ENCODE measurements at regions not wholly inside any gene's neighbourhood (a gene's known extent, or its start where the extent isn't known, plus 50 kb on each side); places are given as distances from the start of the nearest gene placed in this dataset.

DNA sequence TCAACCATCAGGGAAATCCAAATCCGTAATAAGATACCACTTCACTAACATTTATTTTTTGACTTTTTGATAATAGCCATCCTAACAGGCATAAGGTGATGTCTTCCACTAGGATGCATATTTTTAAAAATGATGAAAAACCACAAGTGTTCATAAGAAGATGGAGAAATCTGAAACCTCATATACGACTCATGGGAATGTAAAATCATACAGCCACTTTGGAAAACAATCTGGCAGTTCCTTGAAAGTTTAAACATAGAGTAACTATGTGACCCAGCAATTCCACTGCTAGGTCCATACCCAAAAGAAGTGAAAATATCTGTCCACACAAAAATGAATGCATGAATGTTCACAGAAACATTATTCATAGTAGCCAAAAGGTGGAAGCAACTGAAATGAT is 431.0 kb downstream of the ENC1 start:
- ChIA-PET POLR2A (no interaction called here), CTCF (no interaction called here)
- FAIRE-seq: no peak
- Histone ChIP-seq H2AFZ (ENCODE audit: low read depth, low read length) (no peak overlapping the region), H3K4me3 (replicated peaks in 1 of 3; ENCODE audit: insufficient read depth in 1 of 3, low read depth in 1 of 3, low read length in 3 of 3) (no peak overlapping the region), H3K4me2 (ENCODE audit: insufficient read depth, low read length) (no peak overlapping the region), H3K9me1 (replicated peaks; ENCODE audit: control insufficient read depth, extremely low read depth, insufficient read depth, low read length) (no peaks in the 10 kb centered on the region), H3K27me3 (ENCODE audit: control insufficient read depth in 2 of 2, insufficient read depth in 2 of 2, low read length in 2 of 2) (no peaks in the 10 kb centered on the region), H3K9ac (replicated peaks; ENCODE audit: extremely low read depth, insufficient read depth, low read length) (no peak overlapping the region), H3K79me2 (ENCODE audit: control insufficient read depth, insufficient read depth, low read length) (no peaks in the 10 kb centered on the region), H3K36me3 (ENCODE audit: control insufficient read depth in 2 of 2, extremely low read depth in 1 of 2, insufficient read depth in 2 of 2, low read length in 2 of 2) (no peaks in the 10 kb centered on the region), H4K20me1 (replicated peaks; ENCODE audit: control insufficient read depth, extremely low read depth, insufficient read depth, low read length) (no peaks in the 10 kb centered on the region), H3K9me3 (replicated peaks; ENCODE audit: control insufficient read depth, insufficient read depth, low read length) (no peaks in the 10 kb centered on the region), H3K4me1 (ENCODE audit: control insufficient read depth, extremely low read depth, insufficient read depth, low read length) (peaks cover 5% of the 10 kb centered on the region), H3K27ac (ENCODE audit: insufficient read depth, low read depth, low read length) (no peak overlapping the region)
- dilution Hi-C loops (cut with MboI; ENCODE audit: extremely low pct_ligation_motif_present, low sequenced_read_pairs): no loop called here
- TF ChIP-seq FOS (IDR thresholded peaks at IDR 0.05; ENCODE audit: borderline replicate concordance, insufficient read depth, low read length) (no peak), POLR2A (IDR thresholded peaks at IDR 0.05; ENCODE audit: low read depth, low read length) (no peak), EZH2 (IDR thresholded peaks at IDR 0.05; ENCODE audit: borderline replicate concordance, low read depth, low read length, severe bottlenecking) (no peak), MAX (IDR thresholded peaks at IDR 0.05; ENCODE audit: insufficient read depth, insufficient read length) (no peak), MYC (IDR thresholded peaks at IDR 0.05; ENCODE audit: low read depth, low read length) (no peak), POLR2AphosphoS5 (IDR thresholded peaks at IDR 0.05; ENCODE audit: insufficient read depth, low read depth, low read length) (no peak), GATA2 (IDR thresholded peaks at IDR 0.05; ENCODE audit: insufficient read depth, insufficient read length, low read depth, low read length) (no peak), JUN (IDR thresholded peaks at IDR 0.05; ENCODE audit: borderline replicate concordance, insufficient read depth, insufficient read length, low read depth) (no peak)
- TF ChIP-seq, protein P1, sequence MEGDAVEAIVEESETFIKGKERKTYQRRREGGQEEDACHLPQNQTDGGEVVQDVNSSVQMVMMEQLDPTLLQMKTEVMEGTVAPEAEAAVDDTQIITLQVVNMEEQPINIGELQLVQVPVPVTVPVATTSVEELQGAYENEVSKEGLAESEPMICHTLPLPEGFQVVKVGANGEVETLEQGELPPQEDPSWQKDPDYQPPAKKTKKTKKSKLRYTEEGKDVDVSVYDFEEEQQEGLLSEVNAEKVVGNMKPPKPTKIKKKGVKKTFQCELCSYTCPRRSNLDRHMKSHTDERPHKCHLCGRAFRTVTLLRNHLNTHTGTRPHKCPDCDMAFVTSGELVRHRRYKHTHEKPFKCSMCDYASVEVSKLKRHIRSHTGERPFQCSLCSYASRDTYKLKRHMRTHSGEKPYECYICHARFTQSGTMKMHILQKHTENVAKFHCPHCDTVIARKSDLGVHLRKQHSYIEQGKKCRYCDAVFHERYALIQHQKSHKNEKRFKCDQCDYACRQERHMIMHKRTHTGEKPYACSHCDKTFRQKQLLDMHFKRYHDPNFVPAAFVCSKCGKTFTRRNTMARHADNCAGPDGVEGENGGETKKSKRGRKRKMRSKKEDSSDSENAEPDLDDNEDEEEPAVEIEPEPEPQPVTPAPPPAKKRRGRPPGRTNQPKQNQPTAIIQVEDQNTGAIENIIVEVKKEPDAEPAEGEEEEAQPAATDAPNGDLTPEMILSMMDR (IDR thresholded peaks at IDR 0.05; ENCODE audit: extremely low read depth in 1 of 2, insufficient read depth in 1 of 2, low read depth in 1 of 2, low read length in 2 of 2): no peak
- BruUV-seq (replicated peaks): no TSS peak
- intact Hi-C loops (cut with micrococcal nuclease): no loop called here
- no peak for DNase-seq (ENCODE audit: low read depth, low spot score)

Measured in endothelial cell of umbilical vein (primary cell).